Neural crest cell (in vitro differentiated cells): ENCODE measurements at regions not wholly inside any gene's neighbourhood (a gene's known extent, or its start where the extent isn't known, plus 50 kb on each side); places are given as distances from the start of the nearest gene placed in this dataset.

ENCODE experiments used
- DNase-seq: peaks from one replicate; pipeline ENCODE4 v3.0.0; 2021; ENCODE audit warnings: low read depth, mixed read lengths, low spot score
- H3K27ac Mint-ChIP-seq: one replicate; pipeline ENCODE4 v1.8.0; 2021; ENCODE audit warnings: mild to moderate bottlenecking, mixed read lengths; ENCODE audit not compliant: unreplicated experiment
- H3K27me3 Mint-ChIP-seq: 2 replicates; pipeline ENCODE4 v1.8.0; 2021; ENCODE audit warnings: low read depth, mild to moderate bottlenecking, mixed read lengths
- H3K36me3 Mint-ChIP-seq: 2 replicates; pipeline ENCODE4 v1.8.0; 2021; ENCODE audit warnings: low read depth, mild to moderate bottlenecking, mixed read lengths
- H3K4me1 Mint-ChIP-seq: 2 replicates; pipeline ENCODE4 v1.8.0; 2021; ENCODE audit warnings: mixed read lengths
- H3K4me3 Mint-ChIP-seq: one replicate; pipeline ENCODE4 v1.8.0; 2021; ENCODE audit warnings: mild to moderate bottlenecking, mixed read lengths
- H3K9me3 Mint-ChIP-seq: 2 replicates; pipeline ENCODE4 v1.8.0; 2021; ENCODE audit warnings: mixed read lengths
- TF ChIP-seq, protein P1 (sequence below): fragments of 200-600 bp; sonication (generic); conservative IDR thresholded peaks from 2 replicates; pipeline ENCODE4 v1.5.0; 2021; ENCODE audit warnings: antibody characterized with exemption, mild to moderate bottlenecking

DNA sequence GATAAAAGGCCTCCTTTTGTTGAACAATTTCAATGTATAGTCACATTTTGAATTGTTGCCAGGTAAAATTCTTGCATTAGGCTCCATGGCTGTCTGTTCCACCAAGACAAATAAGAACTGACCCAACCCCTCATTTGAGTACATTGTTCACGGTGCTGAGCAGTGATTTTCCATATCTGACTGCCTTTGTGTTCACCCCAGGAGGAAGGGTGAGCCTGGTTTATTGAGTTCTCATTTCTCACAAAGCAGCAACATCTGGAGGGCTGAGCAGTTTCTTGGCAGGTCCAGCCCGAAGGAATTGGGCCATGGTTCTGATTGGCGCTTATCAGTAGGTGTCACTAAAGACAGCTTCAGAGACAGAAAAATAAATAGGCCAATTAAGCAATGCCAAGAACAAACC is 149.1 kb downstream of the BMP4 start:
- H3K27ac Mint-ChIP-seq, result no peak overlapping the region
- no peaks in the 10 kb centered on the region for H3K36me3 Mint-ChIP-seq
- H3K9me3 Mint-ChIP-seq, result peaks cover 10% of the 10 kb centered on the region
- TF ChIP-seq, protein P1, sequence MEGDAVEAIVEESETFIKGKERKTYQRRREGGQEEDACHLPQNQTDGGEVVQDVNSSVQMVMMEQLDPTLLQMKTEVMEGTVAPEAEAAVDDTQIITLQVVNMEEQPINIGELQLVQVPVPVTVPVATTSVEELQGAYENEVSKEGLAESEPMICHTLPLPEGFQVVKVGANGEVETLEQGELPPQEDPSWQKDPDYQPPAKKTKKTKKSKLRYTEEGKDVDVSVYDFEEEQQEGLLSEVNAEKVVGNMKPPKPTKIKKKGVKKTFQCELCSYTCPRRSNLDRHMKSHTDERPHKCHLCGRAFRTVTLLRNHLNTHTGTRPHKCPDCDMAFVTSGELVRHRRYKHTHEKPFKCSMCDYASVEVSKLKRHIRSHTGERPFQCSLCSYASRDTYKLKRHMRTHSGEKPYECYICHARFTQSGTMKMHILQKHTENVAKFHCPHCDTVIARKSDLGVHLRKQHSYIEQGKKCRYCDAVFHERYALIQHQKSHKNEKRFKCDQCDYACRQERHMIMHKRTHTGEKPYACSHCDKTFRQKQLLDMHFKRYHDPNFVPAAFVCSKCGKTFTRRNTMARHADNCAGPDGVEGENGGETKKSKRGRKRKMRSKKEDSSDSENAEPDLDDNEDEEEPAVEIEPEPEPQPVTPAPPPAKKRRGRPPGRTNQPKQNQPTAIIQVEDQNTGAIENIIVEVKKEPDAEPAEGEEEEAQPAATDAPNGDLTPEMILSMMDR, result no peak
- no peak for DNase-seq
- no peak overlapping the region for H3K4me3 Mint-ChIP-seq
- peaks cover 2% of the 10 kb centered on the region for H3K27me3 Mint-ChIP-seq
- H3K4me1 Mint-ChIP-seq, result no peaks in the 10 kb centered on the region

DNA sequence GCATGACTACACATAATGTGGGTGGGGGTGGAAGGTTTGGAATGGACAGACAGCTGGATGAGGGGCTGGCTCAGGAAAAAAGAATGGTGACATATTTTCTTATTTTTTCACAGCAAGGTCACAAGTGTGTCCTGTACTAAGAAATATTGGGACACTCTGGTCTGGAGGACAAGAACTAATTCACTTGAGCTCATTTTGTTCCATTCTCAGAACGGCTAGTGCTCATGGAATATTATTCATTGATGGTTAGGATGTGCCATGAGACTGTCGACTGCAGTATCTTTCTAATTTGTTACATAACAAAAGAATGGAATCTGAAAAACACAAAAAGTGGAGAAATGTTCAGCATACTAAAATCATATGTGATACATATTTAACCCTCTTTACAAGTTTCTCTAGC is 149.5 kb downstream of the BMP4 start:
- no peak for DNase-seq
- TF ChIP-seq, protein P1, result no peak
- Mint-ChIP-seq H3K9me3 (peaks cover 12% of the 10 kb centered on the region), H3K27me3 (peaks cover 2% of the 10 kb centered on the region), H3K4me1 (no peaks in the 10 kb centered on the region), H3K4me3 (no peak overlapping the region), H3K36me3 (no peaks in the 10 kb centered on the region), H3K27ac (no peak overlapping the region)

- H3K27me3 Mint-ChIP-seq, result no peaks in the 10 kb centered on the region
- H3K4me3 Mint-ChIP-seq, result no peak overlapping the region
- H3K36me3 Mint-ChIP-seq, result no peaks in the 10 kb centered on the region
- TF ChIP-seq, protein P1, result no peak
- H3K27ac Mint-ChIP-seq, result no peak overlapping the region
- H3K4me1 Mint-ChIP-seq, result no peaks in the 10 kb centered on the region
- peaks cover 9% of the 10 kb centered on the region for H3K9me3 Mint-ChIP-seq
- no peak for DNase-seq
Observed at GRCh38 chr14:53796734-53797133, 159.9 kb downstream of the BMP4 start.

- Mint-ChIP-seq H3K27me3 (no peaks in the 10 kb centered on the region), H3K4me3 (no peak overlapping the region), H3K9me3 (no peaks in the 10 kb centered on the region), H3K4me1 (no peaks in the 10 kb centered on the region), H3K27ac (peak overlapping the region; percentile 29), H3K36me3 (no peaks in the 10 kb centered on the region)
- TF ChIP-seq, protein P1, result no peak
- DNase-seq, result no peak
Observed at GRCh38 chr14:53793790-53794505, 162.7 kb downstream of the BMP4 start.

GRCh38 chr14:53792909-53793308 is 163.7 kb downstream of the BMP4 start:
- Mint-ChIP-seq H3K9me3 (no peaks in the 10 kb centered on the region), H3K36me3 (no peaks in the 10 kb centered on the region), H3K27ac (no peak overlapping the region), H3K4me1 (no peaks in the 10 kb centered on the region), H3K27me3 (no peaks in the 10 kb centered on the region), H3K4me3 (no peak overlapping the region)
- TF ChIP-seq, protein P1, result no peak
- no peak for DNase-seq
